ENCODE measurements at regions not wholly inside any gene's neighbourhood (a gene's known extent, or its start where the extent isn't known, plus 50 kb on each side); places are given as distances from the start of the nearest gene placed in this dataset.

- no peak for TF ChIP-seq CTCF (conservative IDR thresholded peaks at IDR 0.05; ENCODE audit: low read depth in 2 of 2)
- no peak for TF ChIP-seq POLR2AphosphoS5 (IDR thresholded peaks at IDR 0.05; ENCODE audit: low read depth)
- no peak for TF ChIP-seq EZH2 (IDR thresholded peaks at IDR 0.05; ENCODE audit: low read depth, unreplicated experiment)
- TF ChIP-seq REST (IDR thresholded peaks at IDR 0.05; ENCODE audit: unreplicated experiment), result no peak
- TF ChIP-seq ETS1 (IDR thresholded peaks at IDR 0.05), result no peak
- no peak for TF ChIP-seq EZH2phosphoT487 (IDR thresholded peaks at IDR 0.05; ENCODE audit: unreplicated experiment)
These were observed 228.0 kb upstream of the SLCO3A1 start for GRCh38 chr15:91625506-91625905.
